WI38 (cell line): ENCODE measurements at regions not wholly inside any gene's neighbourhood (a gene's known extent, or its start where the extent isn't known, plus 50 kb on each side); places are given as distances from the start of the nearest gene placed in this dataset.

ENCODE experiments used
- H3K4me3 ChIP-seq: 2 replicates; pipeline ENCODE4 v1.5.1; 2011; ENCODE audit warnings: low read depth, mild to moderate bottlenecking, control low read depth, low read length
- CTCF ChIP-seq: IDR thresholded peaks from 2 replicates; pipeline ENCODE4 v1.5.1; 2012; ENCODE audit warnings: low read depth, mild to moderate bottlenecking, control low read depth, low read length

- TF ChIP-seq CTCF, result no peak
- H3K4me3 ChIP-seq, result no peak overlapping the region
These were observed 167.6 kb upstream of the KLHL1 start for GRCh38 chr13:70275841-70276240.

- TF ChIP-seq CTCF, result no peak
These were observed 147.2 kb upstream of the KLHL1 start for GRCh38 chr13:70255406-70255991.

GRCh38 chr13:70253834-70254233, 145.6 kb upstream of the KLHL1 start:
- no peak for TF ChIP-seq CTCF
- no peak overlapping the region for H3K4me3 ChIP-seq

More at GRCh38 chr13:70255406-70255991, 147.2 kb upstream of the KLHL1 start:
- H3K4me3 ChIP-seq, result no peak overlapping the region

- H3K4me3 ChIP-seq, result no peak overlapping the region
- TF ChIP-seq CTCF, result no peak
These were observed 145.2 kb upstream of the KLHL1 start for GRCh38 chr13:70253411-70253810.

GRCh38 chr13:70249332-70250064, 141.2 kb upstream of the KLHL1 start:
- no peak overlapping the region for H3K4me3 ChIP-seq

GRCh38 chr13:70237131-70237530, 128.9 kb upstream of the KLHL1 start:
- H3K4me3 ChIP-seq, result no peak overlapping the region
- TF ChIP-seq CTCF, result no peak

More at GRCh38 chr13:70249332-70250064, 141.2 kb upstream of the KLHL1 start:
- TF ChIP-seq CTCF, result no peak

GRCh38 chr13:70235565-70235964, 127.3 kb upstream of the KLHL1 start:
- no peak for TF ChIP-seq CTCF
- no peak overlapping the region for H3K4me3 ChIP-seq
